Cardiac muscle cell (in vitro differentiated cells and primary cell): ENCODE measurements at regions not wholly inside any gene's neighbourhood (a gene's known extent, or its start where the extent isn't known, plus 50 kb on each side); places are given as distances from the start of the nearest gene placed in this dataset.
"Not testable (repeated sequence)": the region's sequence is repeated elsewhere in the genome, so short reads cannot be mapped to it uniquely, and the experiment has no call there.

ENCODE experiments used
- DNase-seq, 2 donors: peaks; one replicate each; pipeline versions ENCODE4 v3.0.0 to v3.0.0-alpha.2; 2010 to 2017; ENCODE audit warnings: low read depth in 1 of 2, low spot score in 1 of 2
- H3K27ac ChIP-seq: fragments of 200-600 bp; sonication (generic); 2 replicates; pipeline ENCODE4 v1.5.1; 2016
- H3K27me3 ChIP-seq: fragments of 200-600 bp; sonication (generic); 2 replicates; pipeline ENCODE4 v1.6.0; 2016; ENCODE audit warnings: control low read depth
- H3K36me3 ChIP-seq: fragments of 200-600 bp; sonication (generic); 2 replicates; pipeline ENCODE4 v1.5.1; 2016; ENCODE audit warnings: control low read depth
- H3K4me1 ChIP-seq: fragments of 200-600 bp; sonication (generic); 2 replicates; pipeline ENCODE4 v1.8.1; 2017; ENCODE audit warnings: low read depth, mild to moderate bottlenecking, mixed run types
- H3K4me3 ChIP-seq: fragments of 200-600 bp; sonication (generic); 2 replicates; pipeline ENCODE4 v1.5.1; 2016; ENCODE audit warnings: mild to moderate bottlenecking
- H3K9me3 ChIP-seq: fragments of 200-600 bp; sonication (generic); 2 replicates; pipeline ENCODE4 v1.5.1; 2017; ENCODE audit warnings: low read depth, mild to moderate bottlenecking, control low read depth
- CTCF ChIP-seq: IDR thresholded peaks from 2 replicates; pipeline ENCODE4 v1.5.1; 2012; ENCODE audit warnings: low read depth, mild to moderate bottlenecking, low read length

- Histone ChIP-seq H3K4me3 (no peak overlapping the region), H3K9me3 (no peaks in the 10 kb centered on the region), H3K36me3 (no peaks in the 10 kb centered on the region), H3K4me1 (no peaks in the 10 kb centered on the region), H3K27ac (no peak overlapping the region), H3K27me3 (no peaks in the 10 kb centered on the region)
- TF ChIP-seq CTCF, result no peak
- DNase-seq, result no peak
Observed at GRCh38 chr6:141394125-141394536, 738.6 kb upstream of the GJE1 start.

DNA sequence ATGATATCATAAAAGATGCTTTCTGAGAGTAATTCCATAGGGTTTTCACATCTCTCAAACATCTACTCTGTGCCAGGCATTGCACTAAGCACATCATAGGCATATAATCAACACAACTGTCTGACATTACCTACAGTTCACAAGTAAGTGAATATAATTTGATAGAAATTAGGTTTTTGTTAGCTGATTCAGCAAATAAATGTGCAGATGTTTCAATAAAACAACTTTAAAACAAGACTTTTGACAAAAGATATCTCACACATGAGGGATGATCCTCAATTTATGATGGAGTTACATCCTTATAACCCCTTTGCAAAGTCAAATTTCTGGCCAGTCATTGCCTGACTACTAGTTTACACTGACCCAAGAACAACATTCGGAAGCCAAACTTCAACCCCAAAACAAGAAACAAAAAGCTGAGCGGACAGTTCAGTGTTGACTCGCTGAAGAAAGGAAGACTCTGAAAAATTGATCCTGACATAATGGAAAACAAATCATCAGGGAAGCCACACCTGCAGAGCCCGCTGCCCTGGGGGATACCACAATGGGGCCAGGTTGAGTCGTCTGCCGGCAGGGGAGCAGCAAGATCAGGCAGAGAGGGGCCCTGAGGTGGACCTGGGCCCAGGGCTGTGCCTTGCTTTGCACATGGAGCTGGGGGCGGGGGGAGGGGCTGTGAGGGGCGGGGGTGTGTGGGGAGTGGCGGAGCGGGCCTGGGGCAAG lies 739.2 kb upstream of the GJE1 start:
- TF ChIP-seq CTCF, result no peak
- DNase-seq, result no peak
- Histone ChIP-seq H3K27ac (no peak overlapping the region), H3K36me3 (no peaks in the 10 kb centered on the region), H3K4me3 (no peak overlapping the region), H3K9me3 (no peaks in the 10 kb centered on the region), H3K27me3 (no peaks in the 10 kb centered on the region), H3K4me1 (no peaks in the 10 kb centered on the region)

- not testable (repeated sequence) for H3K4me1 ChIP-seq, H3K27ac ChIP-seq, H3K9me3 ChIP-seq, H3K4me3 ChIP-seq, H3K27me3 ChIP-seq, H3K36me3 ChIP-seq, DNase-seq
Observed at GRCh38 chr6:141391135-141391534, 741.6 kb upstream of the GJE1 start.

DNA sequence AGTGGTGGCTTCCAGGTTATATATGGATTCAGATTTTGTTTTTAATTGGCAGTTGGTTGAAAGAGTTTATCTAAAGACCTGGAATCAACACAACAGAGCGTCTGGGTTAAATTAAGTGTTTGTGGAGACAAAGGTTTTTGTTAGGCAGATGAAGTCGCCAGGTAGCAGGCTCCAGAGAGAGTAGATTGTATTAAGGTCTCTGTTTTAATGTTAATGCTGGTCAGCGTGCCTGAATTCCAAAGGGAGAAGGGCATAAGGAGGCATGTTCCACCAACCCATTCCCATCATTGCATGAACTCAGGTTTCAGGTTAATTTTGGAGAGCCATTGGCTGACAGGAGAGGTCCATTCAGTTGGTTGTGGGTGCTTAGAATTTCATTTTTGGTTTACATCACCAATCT lies 744.1 kb upstream of the GJE1 start:
- DNase-seq, result no peak
- Histone ChIP-seq H3K4me1 (no peaks in the 10 kb centered on the region), H3K27me3 (no peaks in the 10 kb centered on the region), H3K27ac (no peak overlapping the region), H3K36me3 (no peaks in the 10 kb centered on the region), H3K4me3 (no peak overlapping the region), H3K9me3 (no peaks in the 10 kb centered on the region)
- TF ChIP-seq CTCF, result no peak

GRCh38 chr6:141370438-141370837 lies 762.3 kb upstream of the GJE1 start:
- TF ChIP-seq CTCF, result no peak
- no peak overlapping the region for H3K27ac ChIP-seq
- no peak overlapping the region for H3K4me3 ChIP-seq
- H3K36me3 ChIP-seq, result no peaks in the 10 kb centered on the region
- H3K4me1 ChIP-seq, result no peaks in the 10 kb centered on the region
- H3K27me3 ChIP-seq, result no peaks in the 10 kb centered on the region
- H3K9me3 ChIP-seq, result no peaks in the 10 kb centered on the region
- DNase-seq, result no peak

- H3K36me3 ChIP-seq, DNase-seq, H3K4me3 ChIP-seq, H3K9me3 ChIP-seq, H3K4me1 ChIP-seq, H3K27ac ChIP-seq, H3K27me3 ChIP-seq: not testable (repeated sequence)
Observed at GRCh38 chr6:141366796-141367195, 765.9 kb upstream of the GJE1 start.

DNA sequence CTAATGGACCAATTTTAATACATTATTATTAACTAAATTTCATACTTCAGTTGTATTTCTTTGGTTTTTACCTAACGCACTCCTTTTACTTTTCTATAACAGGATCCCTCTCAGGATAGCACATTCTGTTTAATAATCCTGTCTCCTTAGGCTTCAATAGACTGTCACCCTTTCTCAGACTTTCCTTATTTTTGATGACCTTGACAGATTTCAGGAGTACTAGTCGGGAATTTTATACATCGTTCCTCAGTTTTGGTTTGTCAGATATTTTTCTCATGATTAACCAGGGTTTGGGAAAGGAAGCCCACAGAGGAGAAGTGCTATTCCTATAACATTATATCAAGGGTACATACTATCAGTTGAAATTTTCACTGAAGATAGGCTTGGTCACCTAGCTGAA lies 768.0 kb upstream of the GJE1 start:
- Histone ChIP-seq H3K4me1 (no peaks in the 10 kb centered on the region), H3K36me3 (no peaks in the 10 kb centered on the region), H3K4me3 (no peak overlapping the region), H3K27me3 (no peaks in the 10 kb centered on the region), H3K27ac (no peak overlapping the region), H3K9me3 (no peaks in the 10 kb centered on the region)
- no peak for TF ChIP-seq CTCF
- DNase-seq, result no peak
